Fibroblast of lung (primary cell): ENCODE measurements at regions not wholly inside any gene's neighbourhood (a gene's known extent, or its start where the extent isn't known, plus 50 kb on each side); places are given as distances from the start of the nearest gene placed in this dataset.

Source experiments
- EZH2 ChIP-seq: IDR thresholded peaks from 2 replicates; pipeline ENCODE4 v1.5.1; 2012; ENCODE audit warnings: low read length, control low read depth, mild to moderate bottlenecking; ENCODE audit errors: missing control alignments
- TF ChIP-seq, protein P1 (sequence below), 2 donors: IDR thresholded peaks in 1 of 2; conservative IDR thresholded peaks in 1 of 2; 1 replicate in 1 of 2; 2 replicates in 1 of 2; pipeline ENCODE4 v1.5.1; 2011 to 2012; ENCODE audit warnings: low read length in 2 of 2, control low read depth in 1 of 2, inconsistent platforms in 1 of 2, low read depth in 1 of 2, mild to moderate bottlenecking in 1 of 2

DNA sequence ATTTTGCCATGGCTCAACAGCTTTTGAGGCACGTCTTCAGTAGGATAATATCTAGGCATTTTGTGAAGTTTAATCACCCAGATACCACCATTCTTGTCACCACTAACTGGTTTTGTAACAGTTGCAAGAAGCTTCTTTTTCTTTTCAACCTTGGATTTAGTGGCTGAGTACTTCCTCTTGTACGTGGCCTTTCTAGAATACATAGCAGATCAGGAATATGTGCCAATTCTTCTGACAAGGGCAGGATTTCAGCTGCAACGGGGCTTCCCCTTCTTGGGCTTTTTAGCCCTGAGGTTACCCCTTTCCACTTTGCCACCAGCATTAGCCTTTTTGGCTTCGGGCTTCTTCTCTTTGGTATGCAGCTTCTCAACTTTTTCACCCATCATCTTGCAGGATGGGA lies 79.3 kb upstream of the WARS2 start:
- TF ChIP-seq, protein P1, sequence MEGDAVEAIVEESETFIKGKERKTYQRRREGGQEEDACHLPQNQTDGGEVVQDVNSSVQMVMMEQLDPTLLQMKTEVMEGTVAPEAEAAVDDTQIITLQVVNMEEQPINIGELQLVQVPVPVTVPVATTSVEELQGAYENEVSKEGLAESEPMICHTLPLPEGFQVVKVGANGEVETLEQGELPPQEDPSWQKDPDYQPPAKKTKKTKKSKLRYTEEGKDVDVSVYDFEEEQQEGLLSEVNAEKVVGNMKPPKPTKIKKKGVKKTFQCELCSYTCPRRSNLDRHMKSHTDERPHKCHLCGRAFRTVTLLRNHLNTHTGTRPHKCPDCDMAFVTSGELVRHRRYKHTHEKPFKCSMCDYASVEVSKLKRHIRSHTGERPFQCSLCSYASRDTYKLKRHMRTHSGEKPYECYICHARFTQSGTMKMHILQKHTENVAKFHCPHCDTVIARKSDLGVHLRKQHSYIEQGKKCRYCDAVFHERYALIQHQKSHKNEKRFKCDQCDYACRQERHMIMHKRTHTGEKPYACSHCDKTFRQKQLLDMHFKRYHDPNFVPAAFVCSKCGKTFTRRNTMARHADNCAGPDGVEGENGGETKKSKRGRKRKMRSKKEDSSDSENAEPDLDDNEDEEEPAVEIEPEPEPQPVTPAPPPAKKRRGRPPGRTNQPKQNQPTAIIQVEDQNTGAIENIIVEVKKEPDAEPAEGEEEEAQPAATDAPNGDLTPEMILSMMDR (conservative IDR thresholded peaks at IDR 0.05 in 1 of 2, IDR thresholded peaks at IDR 0.05 in 1 of 2; ENCODE audit: low read depth in 1 of 2, low read length in 2 of 2): no peak
- TF ChIP-seq EZH2: no peak
